ELF-1 (cell line): ENCODE measurements at regions not wholly inside any gene's neighbourhood (a gene's known extent, or its start where the extent isn't known, plus 50 kb on each side); places are given as distances from the start of the nearest gene placed in this dataset.
"Not testable (repeated sequence)": the region's sequence is repeated elsewhere in the genome, so short reads cannot be mapped to it uniquely, and the experiment has no call there.

ENCODE experiments used
- DNase-seq: peaks from one replicate; pipeline ENCODE4 v3.0.0-alpha.2; 2016; ENCODE audit warnings: low read depth, low spot score

DNA sequence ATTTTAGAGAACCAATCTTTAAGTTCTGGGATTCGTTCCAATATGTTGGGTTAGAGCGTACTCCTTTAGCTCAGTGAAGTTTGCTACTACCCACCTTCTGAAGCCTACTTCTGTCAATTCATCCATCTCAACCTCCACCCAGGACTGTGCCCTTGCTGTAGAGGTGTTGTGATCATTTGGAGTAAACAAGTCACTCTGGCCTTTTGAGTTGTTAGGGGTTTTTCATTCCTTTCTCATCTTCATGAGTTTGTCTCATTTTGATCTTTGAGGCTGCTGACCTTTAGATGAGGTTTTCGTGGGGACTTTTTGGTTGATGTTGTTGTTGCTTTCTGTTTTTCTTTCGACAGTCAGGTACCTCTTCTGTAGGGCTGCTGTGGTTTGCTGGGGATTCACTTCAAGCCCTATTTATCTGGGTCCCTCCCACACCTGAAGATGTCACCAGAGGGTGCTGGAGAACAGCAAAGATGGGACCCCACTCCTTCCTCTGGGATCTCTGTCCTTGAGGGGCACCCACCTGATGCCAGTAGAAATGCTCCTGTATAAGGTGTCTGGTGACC is 158.4 kb downstream of the ANKRD36B start:
- not testable (repeated sequence) for DNase-seq

DNA sequence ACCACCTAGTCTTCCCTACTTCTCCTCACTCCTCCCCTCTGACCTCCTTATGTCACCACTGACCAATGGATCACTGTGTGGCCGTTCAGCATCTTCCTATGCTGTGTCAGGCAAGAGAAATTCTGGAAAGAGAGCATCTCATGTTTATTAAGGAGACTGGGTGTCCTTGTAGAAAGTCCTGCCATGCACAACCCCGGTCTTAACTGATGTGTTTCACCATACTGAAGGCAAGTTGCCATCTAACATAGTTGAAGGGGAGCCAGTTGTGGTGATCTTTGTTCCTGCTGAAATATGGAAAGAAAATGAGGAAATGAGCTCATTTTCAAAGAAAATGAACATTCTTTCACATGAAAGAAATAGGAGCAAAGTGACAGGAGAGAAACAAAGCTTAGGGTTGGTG is 167.3 kb downstream of the ANKRD36B start:
- not testable (repeated sequence) for DNase-seq

DNA sequence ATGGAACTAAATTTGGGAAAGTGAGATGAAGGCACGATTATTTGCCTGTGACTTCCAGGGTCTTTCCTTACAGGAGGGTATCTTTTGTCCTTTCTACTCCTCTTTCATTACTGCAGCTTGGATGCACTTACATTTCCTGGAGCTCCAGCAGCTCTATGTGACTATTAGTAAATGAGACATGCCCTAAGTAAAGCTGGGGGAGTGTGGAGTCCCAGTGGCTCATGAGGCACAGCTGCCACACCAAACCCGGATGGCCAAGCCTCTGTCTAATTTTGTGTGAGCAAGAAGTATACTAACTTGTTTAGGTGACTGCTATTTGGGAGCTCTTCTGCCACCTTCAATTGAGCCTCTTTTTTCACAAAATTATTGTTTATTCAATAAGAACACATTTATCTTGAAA is 183.3 kb downstream of the ANKRD36B start:
- DNase-seq = not testable (repeated sequence)

- not testable (repeated sequence) for DNase-seq
Observed at GRCh38 chr2:97405172-97405737, 184.4 kb downstream of the ANKRD36B start.

DNA sequence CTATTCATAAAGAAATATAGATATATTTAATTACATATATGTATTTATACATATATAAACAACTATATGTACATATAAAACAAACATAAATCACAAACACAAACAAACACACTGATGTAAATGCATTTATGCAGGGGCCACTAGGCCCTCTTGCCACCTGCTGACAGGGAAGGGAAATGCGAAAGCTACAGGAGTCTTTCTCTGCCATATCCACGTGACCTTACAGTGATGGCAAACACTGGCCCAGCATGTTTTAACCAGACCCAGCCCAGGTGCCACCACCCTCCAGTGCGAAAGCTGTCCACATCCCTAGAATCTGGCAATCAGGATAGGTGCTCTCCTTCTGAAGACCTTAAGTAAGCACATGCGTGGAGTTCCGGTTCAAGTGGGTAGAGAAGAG is 187.0 kb downstream of the ANKRD36B start:
- not testable (repeated sequence) for DNase-seq

DNA sequence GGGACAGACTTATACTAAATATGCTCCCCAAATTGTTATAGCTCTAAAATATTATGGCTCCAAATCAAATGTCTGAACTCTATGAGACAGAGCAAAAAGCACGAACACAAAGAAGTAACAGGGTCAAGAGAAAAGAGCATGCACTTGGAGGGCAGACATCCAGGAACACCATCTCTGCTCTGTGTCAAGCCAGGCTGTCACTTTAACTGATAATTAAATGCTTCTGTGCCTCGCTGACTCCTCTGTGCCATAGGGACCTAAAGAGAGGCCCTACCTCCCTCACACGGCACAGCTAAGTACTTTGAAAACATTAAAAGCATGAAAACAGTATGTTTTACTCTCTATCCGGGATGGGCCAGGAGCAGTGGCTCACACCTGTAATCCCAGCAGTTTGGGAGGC is 194.0 kb downstream of the ANKRD36B start:
- DNase-seq = not testable (repeated sequence)

DNA sequence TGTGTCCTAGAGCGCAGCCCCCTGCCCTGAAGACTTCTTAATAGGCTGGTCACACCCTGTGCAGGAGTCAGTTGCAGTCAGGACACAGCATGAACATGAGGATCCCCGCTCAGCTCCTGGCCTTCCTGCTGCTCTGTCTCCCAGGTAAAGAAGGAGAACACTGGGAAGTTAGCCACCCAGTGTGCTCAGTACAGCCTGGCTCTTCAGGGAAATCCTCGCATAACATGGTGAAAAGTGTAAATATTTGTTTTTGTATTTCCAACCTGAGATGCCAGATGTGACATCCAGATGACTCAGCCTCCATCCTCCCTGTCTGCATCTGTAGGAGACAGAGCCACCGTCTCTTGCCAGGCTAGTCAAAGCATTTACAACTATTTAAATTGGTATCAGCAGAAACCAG is 203.9 kb downstream of the ANKRD36B start:
- not testable (repeated sequence) for DNase-seq

DNA sequence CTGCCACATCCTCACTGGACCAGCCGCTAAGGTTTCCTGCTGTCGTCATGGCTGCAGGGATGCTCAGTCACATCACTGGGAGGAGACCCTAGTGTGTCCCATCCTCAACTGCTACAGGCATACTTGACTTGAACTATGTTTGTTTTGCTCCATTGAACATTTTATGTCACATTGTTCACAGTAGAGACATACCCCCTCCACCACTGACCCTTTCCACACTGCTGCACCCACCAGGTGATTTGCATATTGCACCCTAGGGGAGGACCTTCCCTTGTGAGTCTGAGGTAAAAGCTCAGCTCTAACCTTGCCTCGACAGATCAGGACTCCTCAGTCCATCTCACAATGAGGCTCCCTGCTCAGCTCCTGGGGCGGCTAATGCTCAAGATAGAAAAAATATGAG is 213.8 kb downstream of the ANKRD36B start:
- DNase-seq = not testable (repeated sequence)

- DNase-seq = not testable (repeated sequence)
Observed at GRCh38 chr2:97374426-97374825, 215.3 kb downstream of the ANKRD36B start.

GRCh38 chr2:97363159-97363558 is 226.5 kb downstream of the ANKRD36B start:
- DNase-seq = not testable (repeated sequence)

DNA sequence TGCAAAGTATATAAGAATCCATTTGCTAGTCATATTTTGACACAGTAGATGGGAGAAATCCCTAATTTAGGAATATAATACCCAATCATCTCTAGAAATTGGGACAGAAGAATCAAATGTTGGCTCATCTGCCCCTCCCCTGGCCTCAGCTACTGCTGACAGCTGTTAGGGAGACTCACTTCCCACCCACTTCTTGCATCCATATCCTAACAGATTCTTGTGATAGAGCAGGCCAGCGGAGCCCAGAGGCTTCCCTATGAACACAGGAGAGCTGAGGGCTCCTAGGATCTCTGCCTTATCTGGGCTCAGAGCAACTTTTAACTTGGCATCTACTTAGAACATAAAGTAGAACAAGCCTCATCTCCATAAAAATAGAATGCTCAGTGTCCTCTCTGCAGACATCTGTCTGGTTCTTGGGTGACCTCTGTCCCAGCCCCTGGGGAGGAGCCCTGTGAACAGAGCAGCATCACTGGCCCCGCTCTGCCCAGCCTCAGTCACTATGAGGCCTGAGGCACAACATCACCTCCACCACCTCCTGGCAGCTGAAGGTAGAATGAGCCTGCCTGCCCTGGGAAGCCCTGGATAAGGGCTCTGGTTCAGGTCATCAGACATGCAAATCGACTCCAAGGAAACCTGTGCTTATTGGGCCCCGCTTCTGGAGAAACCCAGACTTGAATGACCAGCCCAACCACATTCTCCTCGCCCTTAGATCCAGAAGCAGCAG is 229.7 kb downstream of the ANKRD36B start:
- peak; percentile 96 for DNase-seq

DNA sequence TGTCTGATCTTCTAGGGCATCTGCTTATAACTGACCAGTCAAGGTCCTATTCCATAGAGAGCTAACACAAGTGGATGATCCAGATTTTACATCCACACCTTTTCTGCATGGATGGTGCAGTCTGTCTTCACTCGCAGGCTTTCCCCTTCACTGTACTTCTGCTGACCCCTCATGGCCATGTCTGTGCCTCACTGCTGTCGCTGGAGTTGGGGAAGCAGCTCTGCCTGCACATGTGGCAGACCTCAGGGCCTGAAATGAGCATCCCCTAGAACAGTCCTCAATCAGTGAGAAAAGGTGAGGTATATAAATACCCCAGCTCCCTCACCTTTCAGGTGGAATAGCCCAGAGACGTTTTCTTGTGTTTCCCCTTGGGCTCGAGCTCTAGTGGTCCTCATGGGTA is 233.8 kb downstream of the ANKRD36B start:
- peak; percentile 27 for DNase-seq

DNA sequence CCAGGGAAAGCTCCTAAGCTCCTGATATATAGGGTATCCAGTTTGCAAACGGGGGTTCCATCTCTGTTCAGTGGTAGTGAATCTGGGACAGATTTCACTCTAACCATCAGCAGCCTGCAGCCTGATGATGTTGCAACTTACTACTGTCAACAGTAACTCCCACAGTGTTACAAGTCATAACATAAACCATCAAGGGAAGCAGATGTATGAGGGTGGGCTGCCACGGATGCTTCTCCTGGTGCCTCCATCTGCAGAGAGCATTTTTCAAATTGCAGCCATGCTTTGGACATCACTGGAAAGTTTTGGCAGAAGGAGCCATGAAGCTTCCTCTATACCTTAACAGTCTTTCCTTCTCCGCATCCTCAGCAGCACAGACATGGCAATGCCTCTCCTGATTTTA is 234.5 kb downstream of the ANKRD36B start:
- DNase-seq = no peak

- DNase-seq = no peak
Observed at GRCh38 chr2:97354576-97354975, 235.1 kb downstream of the ANKRD36B start.

DNA sequence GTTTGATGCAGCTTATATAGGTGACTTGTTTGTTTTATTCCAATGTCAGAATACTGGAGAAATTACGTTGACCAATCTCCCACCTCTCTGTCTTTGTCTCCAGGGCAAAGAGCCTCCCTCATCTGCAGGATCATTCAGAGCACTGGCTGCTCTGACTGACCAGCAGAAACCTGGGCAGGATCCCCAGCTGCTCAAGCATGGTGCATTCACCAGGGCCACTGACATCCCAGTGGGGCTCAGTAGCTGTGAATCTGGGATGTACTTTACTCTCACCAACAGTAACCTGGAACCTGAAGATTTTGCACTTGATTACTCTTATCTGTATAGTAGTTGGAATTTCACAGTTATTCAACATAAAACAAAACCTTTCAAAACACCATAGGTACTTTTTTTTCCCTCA is 235.9 kb downstream of the ANKRD36 start:
- DNase-seq = peak; percentile 8

DNA sequence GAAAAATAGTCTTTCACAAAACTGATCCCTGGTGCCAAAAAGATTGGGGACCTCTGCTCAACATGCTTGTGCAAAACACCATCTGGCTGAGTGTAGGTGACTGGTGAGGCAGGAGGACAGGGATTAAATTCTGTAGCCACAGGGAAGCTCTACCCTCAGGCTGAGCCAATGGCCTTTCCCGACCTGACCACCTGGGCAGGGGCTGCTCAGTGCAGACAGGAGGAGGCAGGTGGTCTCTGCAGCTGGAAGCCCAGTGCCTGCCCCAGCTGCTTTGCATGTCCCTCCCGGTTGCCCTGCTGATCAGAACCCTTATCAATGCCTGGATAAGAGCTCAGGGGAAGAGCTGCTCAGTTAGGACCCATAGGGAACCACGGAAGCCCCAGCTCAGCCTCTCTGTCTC is 235.3 kb downstream of the ANKRD36 start:
- DNase-seq = peak; percentile 49

GRCh38 chr2:97344937-97345336 is 232.0 kb downstream of the ANKRD36 start:
- DNase-seq = not testable (repeated sequence)

- DNase-seq = not testable (repeated sequence)
Observed at GRCh38 chr2:97333674-97334073, 220.7 kb downstream of the ANKRD36 start.

GRCh38 chr2:97332184-97332583 is 219.2 kb downstream of the ANKRD36 start:
- DNase-seq = not testable (repeated sequence)

GRCh38 chr2:97321936-97322713 is 209.2 kb downstream of the ANKRD36 start:
- not testable (repeated sequence) for DNase-seq

GRCh38 chr2:97315358-97315757 is 202.4 kb downstream of the ANKRD36 start:
- not testable (repeated sequence) for DNase-seq

- not testable (repeated sequence) for DNase-seq
Observed at GRCh38 chr2:97312426-97312825, 199.5 kb downstream of the ANKRD36 start.
